ENCODE measurements at regions not wholly inside any gene's neighbourhood (a gene's known extent, or its start where the extent isn't known, plus 50 kb on each side); places are given as distances from the start of the nearest gene placed in this dataset.
"Not testable (repeated sequence)": the region's sequence is repeated elsewhere in the genome, so short reads cannot be mapped to it uniquely, and the experiment has no call there.

DNA sequence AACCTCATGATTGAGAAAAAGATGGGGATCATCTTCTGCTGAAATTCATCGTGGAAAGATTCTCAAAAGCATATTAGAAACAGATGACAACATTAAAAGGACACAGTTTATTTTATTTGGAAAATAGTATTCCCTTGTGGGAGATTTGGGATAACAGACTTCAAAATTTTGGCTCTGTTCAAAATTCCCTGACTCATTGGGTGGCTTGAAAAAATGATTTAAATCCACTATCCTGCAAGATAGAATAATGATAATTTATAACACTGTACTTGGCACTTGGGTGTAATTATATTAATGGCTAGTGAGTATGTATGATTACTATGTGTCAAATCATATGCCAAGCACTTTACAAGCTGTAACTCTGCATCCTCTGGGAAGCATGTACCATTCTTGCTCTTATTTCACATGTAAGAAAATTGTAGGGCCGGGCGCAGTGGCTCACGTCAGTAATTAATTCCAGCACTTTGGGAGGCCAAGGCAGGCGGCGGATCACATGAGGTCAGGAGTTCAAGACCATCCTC lies 128.8 kb downstream of the LMNTD1 start:
- DNase-seq: no peak

DNA sequence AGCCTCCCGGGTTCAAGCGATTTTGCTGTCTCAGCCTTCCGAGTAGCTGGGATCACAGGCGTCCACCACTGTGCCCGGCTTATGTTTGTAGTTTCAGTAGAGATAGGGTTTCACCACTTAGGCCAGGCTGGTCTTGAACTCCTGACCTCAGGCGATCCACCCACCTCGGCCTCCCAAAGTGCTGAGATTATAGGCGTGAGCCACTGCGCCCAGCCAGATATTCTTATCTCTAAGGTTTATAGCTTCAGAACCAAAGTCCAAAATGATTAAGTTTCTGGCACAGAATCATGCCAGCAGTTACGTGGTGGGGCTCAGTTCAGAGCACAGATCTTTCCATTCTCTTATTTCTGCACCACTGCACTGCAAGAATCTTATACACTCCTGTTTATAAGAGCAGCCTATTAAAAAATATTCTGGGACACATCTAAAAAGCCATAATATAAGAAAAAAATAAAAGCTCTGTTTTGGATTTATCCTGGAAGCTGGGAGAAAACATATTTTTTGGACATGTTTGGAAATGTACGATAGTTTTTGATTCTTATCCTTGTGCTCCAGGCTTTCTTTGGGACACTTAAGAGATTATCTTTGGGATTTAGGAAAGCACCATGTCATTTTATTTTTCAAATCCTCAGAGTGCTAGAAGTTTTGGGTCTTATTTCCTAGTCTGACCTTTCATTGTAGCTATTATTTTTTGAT lies 129.6 kb downstream of the LMNTD1 start:
- DNase-seq: no peak

DNA sequence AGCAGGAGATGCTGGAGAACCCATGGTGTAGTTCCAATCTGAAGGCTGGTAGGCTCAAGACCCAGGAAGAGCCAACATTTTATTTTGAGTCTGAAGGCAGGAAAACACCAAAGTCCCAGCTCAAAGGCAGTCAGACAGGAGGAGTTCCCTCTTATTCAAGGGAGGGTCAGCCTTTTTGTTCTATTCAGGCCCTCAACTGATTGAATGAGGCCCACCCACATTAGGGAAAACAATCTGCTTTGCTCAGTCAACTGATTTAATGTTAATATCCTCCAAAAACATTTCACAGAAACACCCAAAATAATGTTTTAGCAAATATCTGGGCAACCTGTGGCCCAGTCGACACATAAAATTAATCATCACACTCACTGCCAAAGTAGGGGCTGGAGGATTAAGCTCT lies 130.8 kb downstream of the LMNTD1 start:
- no peak for DNase-seq

DNA sequence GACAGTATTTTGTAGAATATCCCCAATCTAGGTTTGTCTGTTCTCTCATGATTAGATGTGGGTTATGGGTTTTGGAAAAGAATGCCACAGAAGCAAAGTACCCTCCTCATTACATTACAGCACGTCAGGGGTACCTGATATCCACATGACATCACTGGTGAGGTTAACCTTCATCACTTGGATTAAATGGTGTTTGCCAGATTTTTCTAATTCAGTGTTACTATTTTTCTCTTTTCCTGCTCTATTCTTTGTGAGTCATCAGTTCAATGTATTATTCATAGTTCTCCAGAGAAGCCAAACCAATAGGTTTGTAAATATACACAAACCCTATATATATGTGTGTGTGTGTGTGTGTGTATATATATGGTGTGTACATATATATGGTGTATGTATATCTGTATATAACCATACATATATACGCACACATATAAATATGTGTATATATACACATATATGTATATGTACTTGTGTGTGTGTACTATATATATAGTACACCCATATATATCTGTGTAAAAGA lies 131.4 kb downstream of the LMNTD1 start:
- no peak for DNase-seq

DNA sequence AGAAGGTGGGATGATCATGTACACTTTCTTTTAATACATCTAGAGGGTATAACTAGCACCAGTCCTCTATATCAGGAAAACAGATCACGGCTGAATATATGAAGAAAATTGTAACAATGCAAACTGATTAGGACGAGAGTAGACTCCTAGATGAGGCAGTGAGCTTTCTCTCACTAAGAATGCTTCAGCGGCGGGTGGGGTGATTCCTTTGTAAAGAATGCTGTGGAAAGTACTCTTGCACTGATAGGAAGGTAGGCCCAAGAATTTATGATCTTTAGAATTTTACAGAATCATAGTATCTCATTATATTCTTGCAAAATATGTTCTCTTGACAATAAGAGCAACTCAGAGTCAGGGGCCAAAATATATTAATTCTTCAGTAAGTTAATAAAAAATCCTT lies 133.0 kb downstream of the LMNTD1 start:
- no peak for DNase-seq

DNA sequence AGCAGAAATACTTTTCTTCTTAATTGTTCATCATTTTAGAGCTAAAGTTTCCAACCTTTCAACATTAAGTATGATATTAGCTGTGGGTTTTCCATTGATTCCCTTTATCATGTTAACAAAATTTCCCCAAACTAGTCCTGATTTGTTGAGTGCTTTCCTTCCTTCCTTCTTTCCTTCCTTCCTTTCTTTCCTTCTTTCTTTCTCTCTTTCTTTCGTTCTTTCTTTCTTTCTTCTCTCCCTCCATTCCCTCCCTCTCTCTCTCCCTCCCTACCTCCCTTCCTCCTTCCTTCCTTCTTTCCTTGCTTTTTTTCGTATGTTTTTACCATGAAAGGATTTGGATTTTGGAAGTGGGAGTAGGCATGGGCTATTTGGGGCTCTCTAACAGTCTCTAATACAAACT lies 133.5 kb downstream of the LMNTD1 start:
- no peak for DNase-seq

DNA sequence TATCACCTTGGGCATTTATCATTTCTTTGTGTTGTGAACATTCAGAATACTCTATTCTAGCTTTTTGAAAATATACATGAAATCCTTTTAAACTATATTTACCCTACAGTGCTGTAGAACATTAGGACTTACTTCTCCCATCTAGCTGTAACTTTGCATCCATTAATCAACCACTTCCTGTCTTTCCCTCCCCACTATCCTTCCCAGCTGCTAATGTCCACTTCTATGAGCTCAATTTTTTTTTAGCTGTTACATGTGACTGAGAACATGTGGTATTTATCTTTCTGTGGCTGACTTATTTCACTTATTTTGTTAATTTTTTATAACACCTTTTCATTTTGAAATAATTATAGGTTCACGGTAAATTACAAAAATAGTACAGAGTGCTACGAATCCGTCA lies 136.0 kb downstream of the LMNTD1 start:
- DNase-seq: no peak

DNA sequence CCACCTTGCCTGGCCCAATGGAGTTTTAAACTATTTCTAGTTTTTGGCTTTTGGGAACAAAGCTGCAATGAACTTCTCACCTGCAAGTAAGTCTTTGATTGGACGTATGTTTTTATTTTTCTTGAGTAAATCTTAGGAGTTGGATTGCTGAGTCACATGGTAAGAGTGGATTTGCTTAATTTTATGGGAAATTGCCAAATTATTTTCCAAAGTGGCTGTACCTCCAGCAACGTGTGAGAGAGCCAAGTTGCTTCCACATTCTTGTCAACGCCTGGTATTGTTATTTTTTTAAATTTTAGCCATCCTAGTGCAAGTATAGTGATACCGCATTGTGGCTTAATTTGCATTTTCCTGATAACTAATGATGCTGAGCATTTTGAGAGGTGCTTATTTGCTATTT lies 136.6 kb downstream of the LMNTD1 start:
- DNase-seq: no peak

DNA sequence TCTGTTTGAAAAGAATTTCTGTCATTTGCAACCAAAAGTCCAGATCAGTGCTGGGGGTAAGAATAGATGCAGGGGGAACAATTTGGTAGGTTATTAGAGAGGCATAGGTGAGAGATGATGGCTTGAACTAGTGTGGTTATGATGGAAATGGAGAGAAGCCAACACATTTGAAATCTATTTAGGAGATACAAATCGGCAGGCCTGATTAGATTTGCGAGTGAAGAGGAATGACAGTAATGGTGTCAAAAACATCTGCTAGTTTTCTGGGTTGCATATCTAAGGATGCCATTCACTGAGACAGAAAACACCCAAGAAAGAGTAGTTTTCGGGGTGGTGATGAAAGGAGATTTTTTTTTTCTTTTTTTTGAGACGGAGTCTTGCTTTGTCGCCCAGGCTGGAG lies 138.1 kb downstream of the LMNTD1 start:
- no peak for DNase-seq

DNA sequence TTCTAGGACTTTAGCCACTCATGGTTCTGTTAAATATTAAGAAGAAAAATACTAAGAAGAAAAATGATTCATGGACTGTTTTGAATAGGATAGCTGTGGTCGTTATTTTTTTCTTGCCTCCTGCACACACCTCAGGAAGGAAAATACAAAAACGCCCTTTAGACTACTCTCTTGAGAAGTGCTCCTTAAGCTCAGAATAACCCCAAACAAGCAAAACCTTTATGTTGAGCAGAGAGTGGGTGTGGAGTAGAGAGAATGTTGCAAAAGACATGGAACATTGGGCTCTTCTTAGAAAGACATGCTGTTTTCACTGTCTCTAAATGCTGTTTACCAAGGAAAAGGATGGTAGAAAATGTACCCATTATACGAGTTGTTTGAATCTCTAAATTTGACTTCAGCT lies 140.3 kb downstream of the LMNTD1 start:
- no peak for DNase-seq

DNA sequence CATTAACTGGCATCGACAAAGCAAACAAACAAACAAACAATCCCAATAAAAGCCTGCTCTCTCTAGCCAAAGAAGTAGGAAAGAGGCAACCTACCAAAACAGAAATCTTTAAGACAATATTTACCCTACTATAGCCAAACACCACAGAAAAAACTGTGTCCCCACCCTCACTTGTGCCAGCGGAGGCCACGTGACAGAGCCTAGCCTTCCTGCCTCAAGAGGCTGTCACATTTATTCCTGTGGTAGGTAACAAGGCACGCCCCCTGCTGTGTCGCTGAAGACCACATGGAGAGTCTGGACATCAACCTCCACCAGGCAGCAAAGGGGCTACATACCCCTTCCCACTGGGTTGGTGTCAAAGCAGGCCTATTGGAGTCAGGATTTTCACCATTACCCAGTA lies 148.1 kb downstream of the LMNTD1 start:
- no peak for DNase-seq

DNA sequence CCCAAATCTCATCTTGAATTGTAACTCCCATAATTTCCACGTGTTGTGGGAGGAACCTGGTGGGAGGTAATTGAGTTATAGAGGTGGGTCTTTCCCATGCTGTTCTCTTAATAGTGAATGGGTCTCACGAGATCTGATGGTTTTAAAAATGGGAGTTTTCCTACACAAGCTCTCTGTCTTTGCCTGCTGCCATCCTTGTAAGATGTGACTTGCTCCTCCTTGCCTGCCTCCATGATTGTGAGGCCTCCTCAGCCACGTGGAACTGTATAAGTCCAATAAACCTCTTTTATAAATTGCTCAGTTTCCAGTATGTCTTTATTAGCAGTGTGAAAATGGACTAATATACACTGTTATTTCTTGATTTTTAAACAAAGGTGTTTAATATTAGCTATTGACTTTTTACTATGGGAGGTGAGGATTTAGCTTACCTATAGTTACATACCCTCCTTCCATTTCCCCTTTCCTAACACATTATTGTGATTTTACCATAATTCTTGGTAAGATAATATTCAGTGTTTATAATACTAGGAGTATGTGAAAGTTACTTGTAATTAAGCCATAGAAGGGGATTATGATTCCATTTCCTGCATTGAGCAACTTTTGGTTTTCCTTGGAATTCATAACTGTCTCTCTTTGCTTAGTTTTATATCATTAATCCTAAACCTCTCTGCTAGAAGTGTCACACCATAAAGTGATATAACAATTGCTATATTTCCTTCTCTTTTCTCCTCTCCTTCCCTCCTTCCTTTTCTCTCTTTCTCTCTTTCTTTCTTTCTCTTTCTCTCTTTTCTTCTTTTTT lies 151.0 kb upstream of the KRAS start:
- no peak for DNase-seq

DNA sequence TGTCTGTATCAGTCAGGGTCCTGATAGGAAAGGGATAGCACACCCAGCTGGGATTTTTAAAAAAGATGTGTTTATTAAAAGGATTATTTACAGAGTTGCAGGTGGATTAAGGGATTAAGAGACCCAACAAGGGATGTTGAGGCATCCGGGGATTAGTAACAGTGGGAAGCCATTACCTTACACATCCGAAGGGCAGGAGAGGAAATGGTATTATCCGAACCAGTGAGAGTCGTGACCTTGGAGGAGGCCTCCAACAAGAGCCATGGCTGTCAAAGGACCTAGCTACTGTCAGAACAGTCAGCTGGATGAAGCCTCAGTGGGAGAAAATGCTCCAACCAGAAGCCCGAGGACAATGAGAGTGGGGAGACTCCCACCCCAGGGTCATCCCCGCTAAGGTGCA lies 146.3 kb upstream of the KRAS start:
- DNase-seq: no peak

DNA sequence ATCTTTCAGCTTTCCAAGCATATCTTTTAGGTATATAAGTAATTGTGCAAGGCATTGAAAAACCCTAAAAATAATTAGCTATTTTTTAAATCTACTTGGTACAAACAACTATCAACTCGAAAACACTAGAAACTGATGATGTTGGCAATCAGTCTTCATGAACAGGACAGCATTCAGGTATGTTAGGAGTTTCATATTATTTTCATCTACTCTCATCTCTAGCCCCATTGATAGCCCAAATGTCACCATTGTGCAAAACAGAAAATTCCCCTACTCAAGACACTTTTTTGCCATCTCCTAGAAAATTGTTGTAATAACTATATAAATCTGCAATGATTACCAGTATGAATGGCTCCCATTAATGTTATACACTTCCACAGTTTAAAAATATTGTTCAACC lies 144.5 kb upstream of the KRAS start:
- DNase-seq: no peak

DNA sequence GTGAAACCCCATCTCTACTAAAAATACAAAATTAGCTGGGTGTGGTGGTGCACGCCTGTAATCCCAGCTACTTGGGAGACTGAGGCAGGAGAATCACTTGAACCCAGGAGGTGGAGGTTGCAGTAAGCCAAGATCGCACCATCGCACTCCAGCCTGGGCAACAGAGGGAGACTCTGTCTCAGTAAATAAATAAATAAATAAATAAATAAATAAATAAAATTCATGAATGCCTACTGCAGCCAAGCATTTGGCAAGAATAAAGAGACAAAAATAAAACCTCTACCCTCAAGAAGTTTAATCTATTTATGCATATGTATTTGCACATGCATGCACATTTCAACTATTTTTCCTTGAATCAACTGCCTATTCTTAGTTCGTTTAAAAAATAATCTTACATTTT lies 144.0 kb upstream of the KRAS start:
- DNase-seq: not testable (repeated sequence)

DNA sequence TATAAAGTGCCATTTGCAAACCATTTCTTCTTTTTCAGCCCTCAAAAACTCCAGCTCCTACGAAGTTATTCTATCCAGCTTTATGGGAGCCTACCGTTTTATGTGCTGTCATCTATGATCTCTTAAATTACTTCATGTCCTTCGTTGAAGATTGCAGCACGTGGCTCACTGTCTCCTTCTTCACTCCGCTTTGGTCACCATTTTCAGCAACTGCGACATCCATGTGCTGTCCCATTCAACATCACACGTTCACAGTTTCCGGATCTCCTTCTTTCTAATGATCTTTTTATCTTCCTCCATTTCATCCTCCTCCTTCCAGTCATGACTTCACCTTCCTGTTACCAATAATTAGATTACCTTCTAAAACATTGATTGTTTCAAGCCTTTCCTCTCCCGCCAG lies 143.3 kb upstream of the KRAS start:
- no peak for DNase-seq

DNA sequence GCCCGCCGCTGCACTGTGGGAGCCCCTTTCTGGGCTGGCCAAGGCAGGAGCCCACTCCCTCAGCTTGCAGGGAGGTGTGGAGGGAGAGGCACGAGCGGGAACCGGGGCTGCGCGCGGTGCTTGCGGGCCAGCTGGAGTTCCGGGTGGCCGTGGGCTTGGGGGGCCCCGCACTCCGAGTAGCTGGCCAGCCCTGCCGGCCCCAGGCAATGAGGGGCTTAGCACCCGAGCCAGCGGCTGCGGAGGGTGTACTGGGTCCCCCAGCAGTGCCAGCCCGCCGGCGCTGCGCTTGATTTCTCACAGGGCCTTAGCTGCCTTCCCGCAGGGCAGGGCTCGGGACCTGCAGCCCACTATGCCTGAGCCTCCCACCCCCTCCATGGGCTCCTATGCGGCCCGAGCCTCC lies 140.6 kb upstream of the KRAS start:
- not testable (repeated sequence) for DNase-seq

DNA sequence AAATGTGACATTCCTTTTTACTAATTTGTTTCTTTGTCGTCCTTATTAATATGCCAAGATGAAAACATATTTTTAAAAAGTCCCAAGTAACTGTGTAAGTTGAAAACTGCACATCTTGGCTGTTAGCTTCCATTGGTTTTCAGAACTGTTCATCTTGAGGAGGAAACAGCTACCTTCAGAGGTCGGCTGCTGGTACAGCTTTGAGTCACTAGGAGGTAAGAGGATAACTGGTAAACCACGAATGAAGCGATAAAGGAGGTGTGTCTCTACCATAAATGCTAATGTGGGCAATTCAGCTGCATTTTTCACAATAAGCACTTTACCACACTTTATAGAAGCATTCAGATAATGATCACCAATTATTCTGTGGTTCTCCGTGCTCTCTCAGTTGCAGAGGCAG lies 137.5 kb upstream of the KRAS start:
- no peak for DNase-seq

DNA sequence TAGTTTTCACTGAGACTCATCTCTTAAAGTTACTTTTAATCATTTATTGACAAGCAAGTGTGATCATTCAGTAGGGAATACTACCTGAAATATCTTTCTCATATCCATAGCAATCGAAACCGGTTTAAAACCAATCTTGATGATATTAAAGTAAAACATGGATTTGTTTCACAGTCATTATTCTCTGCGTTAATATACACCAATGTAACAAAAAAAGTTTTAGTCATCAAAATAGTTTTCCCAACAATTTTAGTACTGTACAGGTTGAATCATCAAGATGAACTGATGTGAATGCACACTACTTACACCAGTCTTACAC lies 137.0 kb upstream of the KRAS start:
- no peak for DNase-seq

DNA sequence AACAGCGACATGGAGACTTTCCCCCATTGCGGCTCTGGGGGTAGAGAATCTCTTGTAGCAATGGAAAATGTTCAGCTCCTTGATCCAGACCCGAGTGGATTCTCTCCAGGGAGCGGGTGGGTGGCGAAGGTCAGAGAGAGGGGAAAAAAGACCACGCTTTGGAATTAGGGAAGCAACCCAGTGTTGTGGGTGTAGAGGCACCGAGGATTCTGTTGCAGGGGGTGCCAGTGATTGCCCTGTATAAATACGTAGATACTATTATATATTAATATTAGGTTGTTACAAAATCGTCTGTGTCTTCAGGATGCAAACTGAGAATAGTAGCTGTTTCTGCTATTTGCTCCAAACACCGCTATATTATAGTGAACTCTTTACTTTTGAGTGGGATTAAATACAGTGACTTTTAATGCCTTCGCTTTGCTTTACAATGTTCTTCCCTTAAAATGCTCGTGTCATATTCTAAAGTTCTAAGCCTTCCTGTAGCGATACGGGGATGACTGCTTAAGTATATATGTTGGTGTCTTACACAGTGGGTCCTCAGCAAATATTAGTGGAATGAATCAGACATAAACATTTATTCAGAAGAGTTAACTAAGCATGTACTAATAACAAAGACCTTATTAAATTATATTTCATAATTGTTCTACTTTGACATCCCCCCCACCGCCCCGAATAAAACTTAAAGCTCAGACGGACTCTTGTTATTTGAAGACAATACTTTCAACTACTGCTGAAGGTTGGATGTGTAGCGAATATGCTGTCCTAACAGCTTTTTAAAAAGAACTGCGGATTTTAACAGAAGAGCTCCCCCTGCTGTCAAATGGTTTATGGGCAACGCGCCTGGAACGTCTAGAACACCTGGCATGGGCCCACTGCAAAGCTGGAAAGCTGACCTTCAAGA lies 136.4 kb upstream of the KRAS start:
- DNase-seq: peak; percentile 60

DNA sequence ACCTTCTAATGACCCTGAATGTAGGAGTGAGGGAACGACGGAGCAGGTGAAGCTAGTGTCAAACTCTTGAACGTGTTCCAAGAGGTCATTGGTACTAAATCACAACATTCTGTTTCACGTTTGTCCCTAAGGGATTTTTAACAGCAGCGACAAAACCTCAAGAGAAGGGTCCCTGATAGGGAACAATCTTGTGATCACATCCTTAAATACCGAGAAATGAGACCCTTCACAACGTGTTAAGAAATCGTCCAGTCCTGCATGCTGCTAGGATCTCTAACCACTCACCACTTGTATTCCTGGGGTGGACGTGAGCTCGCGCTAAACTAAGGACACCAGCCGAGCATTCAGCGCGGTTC lies 134.1 kb upstream of the KRAS start:
- DNase-seq: no peak

DNA sequence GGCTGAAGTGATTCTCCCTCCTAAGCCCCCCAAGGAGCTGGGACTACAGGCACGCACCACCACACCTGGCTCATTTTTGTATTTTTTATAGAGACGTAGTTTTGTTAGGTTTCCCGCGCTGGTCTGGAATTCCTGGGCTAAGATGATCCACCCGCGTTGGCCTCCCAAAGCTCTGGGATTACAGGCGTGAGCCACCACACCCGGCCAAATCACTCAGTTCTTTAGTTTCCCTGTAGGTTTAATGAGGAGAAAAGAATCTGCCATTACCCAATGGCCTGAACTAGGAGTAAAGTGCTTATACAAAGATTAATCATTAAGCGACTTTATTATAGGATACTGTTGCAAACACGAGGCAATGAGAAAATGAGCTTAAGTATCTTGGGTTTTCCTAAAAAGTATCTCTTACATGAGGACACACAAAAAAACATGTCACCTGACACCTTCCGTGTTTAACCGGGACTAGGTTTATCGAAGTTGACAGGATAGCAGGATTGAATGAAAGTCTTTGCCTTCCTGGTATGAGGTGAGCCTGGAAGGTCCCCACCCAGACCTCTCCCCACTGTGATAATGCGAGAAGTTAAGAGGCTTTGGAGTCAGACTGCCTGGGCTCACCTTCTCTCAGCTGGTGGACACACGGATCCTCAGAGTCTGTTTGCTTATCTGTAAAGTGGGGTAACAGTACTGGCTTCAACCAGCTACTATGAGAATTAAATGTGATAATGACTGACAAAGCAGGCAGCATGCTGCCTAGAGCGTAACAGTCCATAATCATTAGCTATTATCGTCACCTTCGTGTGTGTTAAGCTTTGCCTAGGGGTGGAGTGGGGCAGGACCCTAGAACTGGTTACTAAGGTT lies 133.5 kb upstream of the KRAS start:
- DNase-seq: no peak
